ENCODE measurements at regions not wholly inside any gene's neighbourhood (a gene's known extent, or its start where the extent isn't known, plus 50 kb on each side); places are given as distances from the start of the nearest gene placed in this dataset.

- DNase-seq: no peak
- in situ Hi-C loops (cut with MboI; ENCODE audit: low pct_unique_long_range_greater_than_20kb, low sequenced_read_pairs): no loop called here
Observed at GRCh38 chr4:34194585-34194984, 2049.7 kb downstream of the ARAP2 start.

DNA sequence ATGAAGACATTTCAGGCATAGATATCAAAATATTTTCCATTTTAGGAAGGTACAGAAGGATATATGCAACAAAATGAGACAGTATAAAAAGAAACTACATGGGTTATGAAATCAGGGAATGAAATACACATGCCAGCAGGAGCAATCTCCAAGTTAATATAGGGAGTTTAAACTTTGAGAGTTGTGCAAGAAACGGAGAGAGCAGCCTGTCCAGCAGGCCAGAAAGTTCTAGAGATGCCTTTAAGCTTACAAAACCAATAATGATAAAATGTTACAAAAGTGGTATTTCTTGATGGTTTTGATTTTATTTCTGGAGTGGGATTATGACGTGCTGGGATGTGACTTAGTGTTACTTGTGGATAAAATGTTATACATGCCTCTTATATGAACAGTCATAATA lies 2047.9 kb downstream of the ARAP2 start:
- in situ Hi-C loops (cut with MboI; ENCODE audit: low pct_unique_long_range_greater_than_20kb, low sequenced_read_pairs): no loop called here
- no peak for DNase-seq

DNA sequence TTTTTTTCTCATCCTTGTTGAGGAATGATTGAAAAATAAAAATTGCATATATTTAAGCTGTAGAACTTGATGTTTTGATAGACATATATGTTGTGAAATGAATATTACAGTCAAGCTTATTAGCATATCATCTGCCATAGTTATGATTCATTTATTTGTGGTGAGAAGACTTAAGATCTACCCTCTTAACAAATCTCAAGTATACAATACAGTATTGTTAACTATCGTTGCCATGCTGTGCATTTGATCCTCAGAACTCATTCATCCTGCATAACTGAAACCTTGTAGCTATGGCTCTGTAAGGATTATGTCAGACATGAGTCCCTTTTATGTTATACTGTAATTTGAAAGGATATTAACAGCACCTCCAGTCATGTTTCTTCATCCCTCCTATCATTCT lies 2045.3 kb downstream of the ARAP2 start:
- DNase-seq: no peak
- in situ Hi-C loops (cut with MboI; ENCODE audit: low pct_unique_long_range_greater_than_20kb, low sequenced_read_pairs): no loop called here

DNA sequence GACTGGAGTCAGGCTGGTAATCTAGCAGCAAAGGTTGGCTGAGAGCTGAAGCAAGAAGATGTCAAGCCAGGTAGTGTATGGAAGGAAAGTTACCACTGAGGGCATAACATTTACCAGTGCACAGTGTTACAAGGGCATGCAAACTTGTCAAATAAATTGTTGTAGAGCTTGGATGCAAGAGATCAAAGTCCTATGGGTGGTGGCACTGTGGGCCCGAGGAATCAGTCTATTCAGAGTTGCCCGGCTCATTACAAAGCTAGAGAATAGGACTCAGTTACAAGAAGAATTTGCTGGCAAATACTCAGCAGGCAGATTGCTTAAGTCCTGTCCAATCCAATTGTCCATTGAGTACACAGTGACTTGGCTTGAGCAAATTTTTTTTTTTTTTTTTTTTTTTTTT lies 2043.8 kb downstream of the ARAP2 start:
- DNase-seq: no peak
- in situ Hi-C loops (cut with MboI; ENCODE audit: low pct_unique_long_range_greater_than_20kb, low sequenced_read_pairs): no loop called here

DNA sequence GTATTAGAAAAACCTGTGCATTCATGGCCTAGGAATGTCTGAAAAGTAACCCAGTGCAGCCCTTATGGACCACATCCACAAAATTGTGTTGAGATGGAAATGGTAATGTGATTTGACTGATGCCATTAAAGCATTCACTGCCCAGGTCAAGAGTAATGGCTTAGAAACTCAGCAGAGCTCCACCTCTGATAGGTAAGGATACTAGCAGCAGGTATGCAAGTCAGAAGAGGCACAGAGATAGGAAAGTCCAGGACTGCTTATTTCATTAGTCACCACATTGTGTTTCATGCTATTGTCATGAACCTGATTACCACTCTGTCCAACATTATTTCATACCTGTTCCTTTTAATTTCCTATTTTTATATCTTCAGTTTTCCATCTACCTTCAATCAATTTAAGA lies 2042.2 kb downstream of the ARAP2 start:
- in situ Hi-C loops (cut with MboI; ENCODE audit: low pct_unique_long_range_greater_than_20kb, low sequenced_read_pairs): no loop called here
- DNase-seq: no peak

GRCh38 chr4:34220601-34221000 lies 2023.7 kb downstream of the ARAP2 start:
- in situ Hi-C loops (cut with MboI; ENCODE audit: low pct_unique_long_range_greater_than_20kb, low sequenced_read_pairs): no loop called here
- no peak for DNase-seq

GRCh38 chr4:34221986-34222385 lies 2022.3 kb downstream of the ARAP2 start:
- no peak for DNase-seq
- in situ Hi-C loops (cut with MboI; ENCODE audit: low pct_unique_long_range_greater_than_20kb, low sequenced_read_pairs): no loop called here

DNA sequence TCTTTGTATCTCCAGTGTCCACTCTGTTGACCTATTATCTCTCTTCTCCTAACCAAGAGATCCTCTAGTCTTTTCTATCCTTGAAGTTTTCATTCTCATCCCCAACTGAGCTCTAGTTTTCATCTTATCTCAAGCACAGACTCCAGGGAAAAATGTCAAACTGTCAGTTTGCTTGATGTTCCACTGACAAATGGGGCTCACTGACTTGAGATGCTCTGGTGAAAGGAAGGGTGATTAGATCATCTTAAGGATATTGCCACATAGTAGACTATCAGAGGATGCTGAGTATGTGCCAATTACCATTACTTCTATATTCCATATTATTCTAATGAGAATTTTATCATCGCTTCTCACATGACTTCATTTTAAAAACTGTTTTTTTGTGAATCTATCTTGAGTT lies 2008.2 kb downstream of the ARAP2 start:
- DNase-seq: no peak
- in situ Hi-C loops (cut with MboI; ENCODE audit: low pct_unique_long_range_greater_than_20kb, low sequenced_read_pairs): no loop called here

DNA sequence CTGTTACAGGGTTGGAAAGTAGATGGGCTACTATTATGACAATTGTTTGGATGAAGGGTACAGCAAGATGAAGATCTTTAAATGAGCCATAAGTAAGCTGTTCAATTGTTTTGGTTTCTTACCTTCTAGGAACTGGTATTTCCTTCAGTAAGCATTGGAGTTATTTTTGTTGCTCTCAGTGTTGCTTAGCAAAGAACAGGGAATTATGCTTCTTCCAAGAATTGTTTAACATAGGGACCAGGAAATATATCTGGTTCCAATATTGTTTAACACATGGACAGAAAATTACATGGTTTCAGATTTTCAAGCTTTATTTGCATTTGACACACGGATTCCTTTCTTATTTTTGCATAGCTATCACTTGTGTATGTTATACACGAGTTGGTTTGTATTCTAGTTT lies 1999.0 kb downstream of the ARAP2 start:
- in situ Hi-C loops (cut with MboI; ENCODE audit: low pct_unique_long_range_greater_than_20kb, low sequenced_read_pairs): no loop called here
- no peak for DNase-seq

- in situ Hi-C loops (cut with MboI; ENCODE audit: low pct_unique_long_range_greater_than_20kb, low sequenced_read_pairs): no loop called here
Observed at GRCh38 chr4:34250562-34250961, 1993.8 kb downstream of the ARAP2 start.

GRCh38 chr4:34253239-34253638 lies 1991.1 kb downstream of the ARAP2 start:
- no peak for DNase-seq
- in situ Hi-C loops (cut with MboI; ENCODE audit: low pct_unique_long_range_greater_than_20kb, low sequenced_read_pairs): no loop called here

More at GRCh38 chr4:34250562-34250961, 1993.8 kb downstream of the ARAP2 start:
- no peak for DNase-seq

GRCh38 chr4:34258176-34258575 lies 1986.1 kb downstream of the ARAP2 start:
- in situ Hi-C loops (cut with MboI; ENCODE audit: low pct_unique_long_range_greater_than_20kb, low sequenced_read_pairs): no loop called here
- no peak for DNase-seq

GRCh38 chr4:34261799-34262314 lies 1982.5 kb downstream of the ARAP2 start:
- no peak for DNase-seq
- in situ Hi-C loops (cut with MboI; ENCODE audit: low pct_unique_long_range_greater_than_20kb, low sequenced_read_pairs): no loop called here

DNA sequence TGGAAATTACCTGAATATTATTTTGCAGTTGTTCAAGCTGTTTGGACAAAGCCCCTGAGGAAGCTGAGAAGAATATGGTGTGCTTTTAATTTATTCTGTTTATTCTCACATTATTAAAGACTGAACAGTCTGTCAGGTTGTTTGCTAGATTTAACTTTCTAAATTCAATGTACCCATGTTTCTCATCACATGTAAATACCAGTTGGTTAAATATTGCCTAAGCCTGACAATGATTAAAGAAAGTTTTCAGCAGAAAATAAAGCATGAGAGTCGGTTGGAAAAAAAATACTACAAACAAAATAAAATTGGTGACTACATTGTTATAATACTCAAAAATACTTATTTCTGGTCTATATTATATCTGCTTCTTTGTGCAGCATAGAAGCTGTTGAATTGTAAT lies 1974.7 kb downstream of the ARAP2 start:
- no peak for DNase-seq
- in situ Hi-C loops (cut with MboI; ENCODE audit: low pct_unique_long_range_greater_than_20kb, low sequenced_read_pairs): no loop called here

- in situ Hi-C loops (cut with MboI; ENCODE audit: low pct_unique_long_range_greater_than_20kb, low sequenced_read_pairs): no loop called here
- DNase-seq: no peak
Observed at GRCh38 chr4:34271479-34272355, 1972.6 kb downstream of the ARAP2 start.

- in situ Hi-C loops (cut with MboI; ENCODE audit: low pct_unique_long_range_greater_than_20kb, low sequenced_read_pairs): no loop called here
- no peak for DNase-seq
Observed at GRCh38 chr4:34279011-34279410, 1965.3 kb downstream of the ARAP2 start.

- in situ Hi-C loops (cut with MboI; ENCODE audit: low pct_unique_long_range_greater_than_20kb, low sequenced_read_pairs): no loop called here
- no peak for DNase-seq
Observed at GRCh38 chr4:34280131-34280530, 1964.2 kb downstream of the ARAP2 start.

DNA sequence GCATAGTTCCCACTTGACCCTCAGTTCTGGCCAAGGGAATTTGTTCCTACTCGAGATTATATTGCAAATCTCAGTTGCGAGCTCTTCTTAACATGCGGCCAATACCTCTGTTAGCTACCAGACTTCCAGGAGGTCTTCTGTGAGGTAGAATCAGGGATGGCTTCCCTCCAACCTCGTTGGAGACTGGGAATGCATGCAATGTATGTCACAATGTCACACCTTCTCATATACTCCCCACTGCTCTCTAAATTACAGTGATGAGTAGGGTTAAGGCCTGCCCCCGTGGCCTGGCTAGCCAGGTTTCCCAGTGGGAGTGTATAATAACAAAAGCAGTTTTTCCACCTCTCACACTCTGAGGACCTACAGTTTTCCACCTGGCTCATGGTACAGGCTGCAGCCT lies 1962.5 kb downstream of the ARAP2 start:
- no peak for DNase-seq
- in situ Hi-C loops (cut with MboI; ENCODE audit: low pct_unique_long_range_greater_than_20kb, low sequenced_read_pairs): no loop called here

DNA sequence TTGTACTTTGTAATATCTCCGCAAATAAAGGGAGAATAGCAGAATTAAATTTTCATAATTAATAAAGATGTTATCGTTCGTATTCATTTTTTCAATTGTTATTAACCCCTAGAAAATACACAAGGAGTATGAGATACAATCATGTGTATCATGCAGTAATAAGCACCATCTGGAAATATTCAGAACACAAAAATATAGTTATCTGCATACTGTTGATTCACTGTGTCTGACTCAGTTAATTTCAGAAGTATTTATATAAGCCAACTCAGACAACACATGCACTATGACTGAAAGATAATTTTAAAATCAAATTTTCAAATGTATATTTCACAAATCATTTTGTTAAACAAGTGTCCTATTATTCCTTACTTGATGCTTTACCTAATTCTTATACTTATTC lies 1954.8 kb downstream of the ARAP2 start:
- DNase-seq: no peak
- in situ Hi-C loops (cut with MboI; ENCODE audit: low pct_unique_long_range_greater_than_20kb, low sequenced_read_pairs): no loop called here

- in situ Hi-C loops (cut with MboI; ENCODE audit: low pct_unique_long_range_greater_than_20kb, low sequenced_read_pairs): no loop called here
- DNase-seq: no peak
Observed at GRCh38 chr4:34289962-34290361, 1954.4 kb downstream of the ARAP2 start.

DNA sequence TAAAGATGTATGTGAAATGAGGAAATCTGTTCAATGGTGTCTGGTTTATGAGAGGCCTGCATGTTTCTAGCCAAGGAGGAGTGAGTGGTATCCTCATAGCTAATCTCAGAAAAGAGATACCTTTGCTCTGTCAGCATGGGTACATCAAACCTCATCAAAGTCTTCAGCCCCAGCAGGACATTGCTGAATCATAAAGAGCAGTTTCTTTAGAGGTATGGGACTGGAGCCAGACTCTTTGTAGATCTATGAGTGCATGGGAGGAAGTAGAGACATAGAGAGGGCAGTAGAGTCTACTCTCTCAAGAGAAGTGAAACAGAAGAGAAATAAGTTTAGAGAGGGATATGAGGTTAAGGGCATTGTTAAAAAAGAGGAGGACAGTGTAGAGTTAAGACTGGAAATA lies 1950.9 kb downstream of the ARAP2 start:
- in situ Hi-C loops (cut with MboI; ENCODE audit: low pct_unique_long_range_greater_than_20kb, low sequenced_read_pairs): no loop called here
- no peak for DNase-seq
